ENCODE measurements at regions not wholly inside any gene's neighbourhood (a gene's known extent, or its start where the extent isn't known, plus 50 kb on each side); places are given as distances from the start of the nearest gene placed in this dataset.

GRCh38 chr3:147640781-147641180 lies 231.6 kb downstream of the ZIC1 start:
- TF ChIP-seq, protein P1, sequence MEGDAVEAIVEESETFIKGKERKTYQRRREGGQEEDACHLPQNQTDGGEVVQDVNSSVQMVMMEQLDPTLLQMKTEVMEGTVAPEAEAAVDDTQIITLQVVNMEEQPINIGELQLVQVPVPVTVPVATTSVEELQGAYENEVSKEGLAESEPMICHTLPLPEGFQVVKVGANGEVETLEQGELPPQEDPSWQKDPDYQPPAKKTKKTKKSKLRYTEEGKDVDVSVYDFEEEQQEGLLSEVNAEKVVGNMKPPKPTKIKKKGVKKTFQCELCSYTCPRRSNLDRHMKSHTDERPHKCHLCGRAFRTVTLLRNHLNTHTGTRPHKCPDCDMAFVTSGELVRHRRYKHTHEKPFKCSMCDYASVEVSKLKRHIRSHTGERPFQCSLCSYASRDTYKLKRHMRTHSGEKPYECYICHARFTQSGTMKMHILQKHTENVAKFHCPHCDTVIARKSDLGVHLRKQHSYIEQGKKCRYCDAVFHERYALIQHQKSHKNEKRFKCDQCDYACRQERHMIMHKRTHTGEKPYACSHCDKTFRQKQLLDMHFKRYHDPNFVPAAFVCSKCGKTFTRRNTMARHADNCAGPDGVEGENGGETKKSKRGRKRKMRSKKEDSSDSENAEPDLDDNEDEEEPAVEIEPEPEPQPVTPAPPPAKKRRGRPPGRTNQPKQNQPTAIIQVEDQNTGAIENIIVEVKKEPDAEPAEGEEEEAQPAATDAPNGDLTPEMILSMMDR (IDR thresholded peaks at IDR 0.05): no peak
- CTCF ChIA-PET: no interaction called here
- intact Hi-C loops (cut with DNase I, micrococcal nuclease): no loop called here

DNA sequence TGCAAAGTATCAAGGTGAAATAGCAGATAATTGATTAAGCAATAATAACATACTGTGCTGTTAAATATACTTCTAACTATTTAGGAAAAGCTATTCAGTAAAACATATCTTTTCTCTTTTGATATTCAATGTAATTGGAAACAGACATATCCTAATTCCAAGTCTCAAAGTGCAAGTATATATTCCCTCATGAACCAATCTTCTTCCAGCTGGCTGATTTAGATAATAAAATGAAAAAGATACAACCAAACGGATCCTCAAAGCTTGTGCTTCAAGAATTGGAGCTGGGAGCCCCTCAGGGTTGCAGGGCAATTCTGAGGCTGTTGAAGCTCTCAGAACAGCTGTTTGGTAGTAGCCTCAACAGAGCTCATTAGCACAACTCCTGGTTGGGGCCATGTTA lies 236.6 kb downstream of the ZIC1 start:
- CTCF ChIA-PET: no interaction called here
- H3K36me3 ChIP-seq (ENCODE audit: insufficient read depth, low read length): no peaks in the 10 kb centered on the region
- H3K27ac Mint-ChIP-seq: no peak overlapping the region
- no peaks in the 10 kb centered on the region for H3K4me1 ChIP-seq (ENCODE audit: insufficient read depth, low read length)
- no peaks in the 10 kb centered on the region for H3K27me3 ChIP-seq (ENCODE audit: control insufficient read depth in 1 of 2, insufficient read depth in 2 of 2, low read length in 2 of 2)
- no peak overlapping the region for H3K27ac ChIP-seq (ENCODE audit: low read depth in 1 of 2, low read length in 2 of 2)
- peaks cover 0 to 9% of the 10 kb centered on the region in 2 experiments for H3K9me3 ChIP-seq (ENCODE audit: control insufficient read depth in 1 of 2, insufficient read depth in 1 of 2, low read length in 2 of 2)
- no peak overlapping the region for H3K4me3 ChIP-seq (ENCODE audit: low read length)
- no peaks in the 10 kb centered on the region for H3K36me3 Mint-ChIP-seq (ENCODE audit: low read depth)
- H3K4me3 Mint-ChIP-seq: no peak overlapping the region
- no peaks in the 10 kb centered on the region for H3K27me3 Mint-ChIP-seq
- intact Hi-C loops (cut with DNase I, micrococcal nuclease): no loop called here
- no peak for DNase-seq
- H3K9me3 Mint-ChIP-seq: no peaks in the 10 kb centered on the region
- TF ChIP-seq, protein P1 (IDR thresholded peaks at IDR 0.05): no peak
- no peak for ATAC-seq (ENCODE audit: poor library complexity)
- POLR2A ChIA-PET: no interaction called here
- no peaks in the 10 kb centered on the region for H3K4me1 Mint-ChIP-seq (ENCODE audit: low read depth)

More at GRCh38 chr3:147640781-147641180, 231.6 kb downstream of the ZIC1 start:
- Histone ChIP-seq H3K4me3 (ENCODE audit: low read length) (no peak overlapping the region), H3K9me3 (ENCODE audit: control insufficient read depth in 1 of 2, insufficient read depth in 1 of 2, low read length in 2 of 2) (no peaks in the 10 kb centered on the region), H3K4me1 (ENCODE audit: insufficient read depth, low read length) (no peaks in the 10 kb centered on the region), H3K36me3 (ENCODE audit: insufficient read depth, low read length) (no peaks in the 10 kb centered on the region), H3K27me3 (ENCODE audit: control insufficient read depth in 1 of 2, insufficient read depth in 2 of 2, low read length in 2 of 2) (no peaks in the 10 kb centered on the region), H3K27ac (ENCODE audit: low read depth in 1 of 2, low read length in 2 of 2) (no peak overlapping the region)
- no peak overlapping the region for H3K4me3 Mint-ChIP-seq
- no peaks in the 10 kb centered on the region for H3K27me3 Mint-ChIP-seq
- POLR2A ChIA-PET: no interaction called here
- H3K36me3 Mint-ChIP-seq (ENCODE audit: low read depth): no peaks in the 10 kb centered on the region
- H3K4me1 Mint-ChIP-seq (ENCODE audit: low read depth): no peaks in the 10 kb centered on the region
- H3K27ac Mint-ChIP-seq: no peak overlapping the region
- peaks cover 9% of the 10 kb centered on the region for H3K9me3 Mint-ChIP-seq
- ATAC-seq (ENCODE audit: poor library complexity) (no peak), DNase-seq (no peak)

- no peak for ATAC-seq (ENCODE audit: poor library complexity)
- no peaks in the 10 kb centered on the region for H3K27me3 Mint-ChIP-seq
- H3K36me3 Mint-ChIP-seq (ENCODE audit: low read depth): no peaks in the 10 kb centered on the region
- TF ChIP-seq, protein P1 (IDR thresholded peaks at IDR 0.05): no peak
- Histone ChIP-seq H3K4me3 (ENCODE audit: low read length) (no peak overlapping the region), H3K4me1 (ENCODE audit: insufficient read depth, low read length) (no peaks in the 10 kb centered on the region), H3K36me3 (ENCODE audit: insufficient read depth, low read length) (no peaks in the 10 kb centered on the region), H3K9me3 (ENCODE audit: control insufficient read depth in 1 of 2, insufficient read depth in 1 of 2, low read length in 2 of 2) (peaks cover 0 to 13% of the 10 kb centered on the region in 2 experiments), H3K27ac (ENCODE audit: low read depth in 1 of 2, low read length in 2 of 2) (no peak overlapping the region), H3K27me3 (ENCODE audit: control insufficient read depth in 1 of 2, insufficient read depth in 2 of 2, low read length in 2 of 2) (no peaks in the 10 kb centered on the region)
- intact Hi-C loops (cut with DNase I, micrococcal nuclease): no loop called here
- ChIA-PET CTCF (no interaction called here), POLR2A (no interaction called here)
- no peak overlapping the region for H3K27ac Mint-ChIP-seq
- no peak overlapping the region for H3K4me3 Mint-ChIP-seq
- DNase-seq: no peak
- H3K4me1 Mint-ChIP-seq (ENCODE audit: low read depth): no peaks in the 10 kb centered on the region
- H3K9me3 Mint-ChIP-seq: peaks cover 2% of the 10 kb centered on the region
Measured at GRCh38 chr3:147649475-147649874, 240.3 kb downstream of the ZIC1 start.

Measured in CD4-positive, alpha-beta T cell (primary cell).